IPS-NIHi7 (cell line): ENCODE measurements at regions not wholly inside any gene's neighbourhood (a gene's known extent, or its start where the extent isn't known, plus 50 kb on each side); places are given as distances from the start of the nearest gene placed in this dataset.

ENCODE experiments used
- DNase-seq: peaks from one replicate; pipeline ENCODE4 v3.0.0; 2012; ENCODE audit warnings: mixed read lengths; ENCODE audit errors: extremely low spot score

DNA sequence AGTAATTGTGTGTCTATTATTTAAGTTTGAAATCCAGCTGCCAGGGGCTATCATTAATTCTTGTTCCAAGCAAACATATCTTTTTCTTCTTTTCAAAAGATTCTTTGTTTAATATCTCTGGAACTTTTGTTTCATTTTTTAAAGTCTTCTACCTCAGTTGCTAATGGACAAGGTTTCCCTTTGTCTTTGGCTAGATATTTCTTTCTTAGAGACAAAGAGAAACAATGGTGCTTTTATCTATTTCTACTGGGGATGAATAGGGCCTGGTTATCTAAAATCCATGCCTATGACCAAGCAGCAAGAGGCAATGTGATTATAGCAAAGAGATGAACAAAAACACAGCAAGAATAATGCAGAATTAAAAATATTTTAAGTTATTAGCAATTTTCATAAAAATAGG is 661.3 kb upstream of the KLF12 start:
- no peak for DNase-seq

DNA sequence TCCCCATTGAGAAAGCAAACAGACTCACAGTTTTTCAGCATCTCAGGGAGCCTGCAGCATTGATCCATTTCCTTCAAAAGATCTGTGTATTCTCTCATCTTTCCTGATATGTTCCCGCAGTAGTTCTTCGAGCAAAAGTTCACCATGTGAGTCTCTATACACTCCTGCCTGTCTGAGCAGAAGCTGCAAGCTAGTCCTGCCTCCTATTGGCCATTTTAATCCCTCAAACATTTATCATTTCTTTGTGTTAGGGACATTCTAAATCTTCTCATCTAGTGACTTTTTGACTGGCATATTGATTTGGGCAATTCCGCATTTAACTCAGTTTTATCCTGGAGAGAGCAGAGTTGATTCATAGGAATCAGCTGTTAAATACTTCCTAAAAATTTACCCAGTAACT is 660.4 kb upstream of the KLF12 start:
- DNase-seq, result no peak

GRCh38 chr13:74794147-74794546 is 659.9 kb upstream of the KLF12 start:
- DNase-seq, result no peak

GRCh38 chr13:74784959-74785358 is 650.8 kb upstream of the KLF12 start:
- DNase-seq, result no peak

DNA sequence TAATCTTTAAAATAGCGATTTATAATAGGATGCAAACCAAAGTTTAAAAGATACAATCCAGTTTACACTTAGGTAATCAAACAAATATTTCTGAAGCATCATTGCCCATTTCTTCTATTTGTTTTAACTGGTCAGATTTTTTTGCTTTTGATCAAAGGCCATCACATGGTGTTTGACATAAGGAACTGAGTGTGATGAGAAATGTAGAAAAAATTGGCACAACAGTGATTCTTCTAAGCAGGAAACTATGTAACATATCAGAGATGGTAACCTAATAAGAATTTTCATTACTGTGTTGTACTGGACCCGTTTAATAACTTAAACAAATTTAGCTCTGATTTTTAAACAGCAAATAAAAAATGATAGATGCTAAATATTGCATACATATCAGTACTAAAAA is 644.7 kb upstream of the KLF12 start:
- no peak for DNase-seq

DNA sequence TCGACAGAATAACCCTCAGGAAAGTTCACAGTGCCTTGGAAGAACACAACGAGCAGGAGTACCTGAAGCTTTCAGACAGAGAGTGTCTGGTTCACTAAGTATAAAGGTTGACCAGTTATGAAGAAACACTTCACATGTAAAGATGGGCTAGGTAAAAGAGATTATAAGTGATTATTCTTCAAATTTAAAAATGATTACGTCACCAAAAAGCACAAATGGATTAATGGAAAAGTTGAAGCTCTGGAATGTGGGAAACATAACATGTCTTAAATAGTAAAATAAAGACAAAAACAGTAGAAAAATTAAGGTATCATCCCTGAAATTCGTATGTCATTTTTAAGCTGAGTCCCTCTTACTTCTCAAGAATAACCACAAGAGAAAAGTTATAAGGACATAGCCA is 643.9 kb upstream of the KLF12 start:
- DNase-seq, result no peak

- DNase-seq, result no peak
Observed at GRCh38 chr13:74774264-74774663, 640.1 kb upstream of the KLF12 start.

DNA sequence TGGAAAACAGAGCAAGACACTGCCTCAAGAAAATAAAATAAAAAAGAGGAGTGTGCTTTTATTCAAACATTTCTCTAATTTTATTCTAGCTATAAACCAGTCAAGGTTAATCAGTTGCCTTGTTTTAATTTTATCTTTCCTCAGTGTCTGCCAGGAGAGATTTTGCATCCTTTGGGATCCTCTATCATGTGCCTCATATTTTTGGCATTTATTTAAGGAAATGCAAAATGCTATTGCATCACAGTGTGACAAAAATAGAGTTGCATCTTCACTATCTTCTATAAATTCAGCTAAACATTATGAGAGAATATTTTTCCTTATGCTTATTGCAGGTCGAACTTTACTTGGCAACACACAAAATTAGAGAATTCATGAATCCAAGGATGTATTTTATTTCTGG is 639.0 kb upstream of the KLF12 start:
- DNase-seq, result no peak

GRCh38 chr13:74771964-74772363 is 637.8 kb upstream of the KLF12 start:
- DNase-seq, result no peak

- DNase-seq, result no peak
Observed at GRCh38 chr13:74770361-74770760, 636.2 kb upstream of the KLF12 start.

- DNase-seq, result no peak
Observed at GRCh38 chr13:74769333-74769732, 635.1 kb upstream of the KLF12 start.

DNA sequence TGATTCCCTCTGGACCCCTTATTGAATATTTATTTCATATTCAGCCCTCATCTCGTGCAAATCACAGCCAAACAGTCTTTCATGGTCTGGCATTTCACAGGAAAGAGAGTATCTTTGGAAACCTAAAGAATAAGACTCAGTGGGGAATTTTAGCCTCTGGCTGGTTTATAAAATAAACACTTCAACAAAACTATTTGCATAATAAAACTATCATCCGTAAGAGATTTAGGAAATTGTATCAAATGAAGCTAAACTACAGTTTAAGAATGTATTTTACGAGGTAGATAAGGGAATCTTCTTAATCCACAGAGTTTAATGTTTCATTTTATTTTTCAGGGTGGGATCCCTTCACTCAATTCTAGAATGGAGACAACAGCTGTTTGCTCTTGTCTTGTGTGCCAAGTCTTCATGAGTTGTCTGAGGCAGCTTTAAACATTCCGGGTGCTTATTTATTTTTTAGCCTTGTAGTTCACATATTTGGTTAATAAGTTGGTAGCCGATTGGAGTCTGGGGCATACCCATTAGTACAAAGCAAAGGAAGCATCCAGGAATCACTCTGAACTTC is 634.4 kb upstream of the KLF12 start:
- no peak for DNase-seq

- DNase-seq, result no peak
Observed at GRCh38 chr13:74767050-74767449, 632.8 kb upstream of the KLF12 start.

DNA sequence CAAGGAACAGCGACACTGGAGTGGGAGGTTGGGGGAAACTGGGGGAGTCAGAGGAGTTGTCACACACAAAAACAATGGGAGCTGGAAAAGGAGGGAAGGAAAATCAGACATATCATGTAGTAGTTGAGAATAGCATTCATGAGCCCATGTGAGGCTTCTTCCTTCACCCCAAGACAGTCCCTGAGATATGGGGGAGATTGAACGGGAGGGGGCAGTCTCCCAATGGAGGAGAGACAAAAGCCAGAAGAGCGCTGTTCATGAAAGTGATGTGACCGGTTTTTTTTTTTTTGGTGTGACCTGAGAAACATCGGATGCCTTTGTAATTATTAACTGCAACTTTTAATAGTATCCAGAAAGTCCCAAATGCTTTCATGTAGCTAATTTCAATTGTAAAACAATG is 631.8 kb upstream of the KLF12 start:
- no peak for DNase-seq

DNA sequence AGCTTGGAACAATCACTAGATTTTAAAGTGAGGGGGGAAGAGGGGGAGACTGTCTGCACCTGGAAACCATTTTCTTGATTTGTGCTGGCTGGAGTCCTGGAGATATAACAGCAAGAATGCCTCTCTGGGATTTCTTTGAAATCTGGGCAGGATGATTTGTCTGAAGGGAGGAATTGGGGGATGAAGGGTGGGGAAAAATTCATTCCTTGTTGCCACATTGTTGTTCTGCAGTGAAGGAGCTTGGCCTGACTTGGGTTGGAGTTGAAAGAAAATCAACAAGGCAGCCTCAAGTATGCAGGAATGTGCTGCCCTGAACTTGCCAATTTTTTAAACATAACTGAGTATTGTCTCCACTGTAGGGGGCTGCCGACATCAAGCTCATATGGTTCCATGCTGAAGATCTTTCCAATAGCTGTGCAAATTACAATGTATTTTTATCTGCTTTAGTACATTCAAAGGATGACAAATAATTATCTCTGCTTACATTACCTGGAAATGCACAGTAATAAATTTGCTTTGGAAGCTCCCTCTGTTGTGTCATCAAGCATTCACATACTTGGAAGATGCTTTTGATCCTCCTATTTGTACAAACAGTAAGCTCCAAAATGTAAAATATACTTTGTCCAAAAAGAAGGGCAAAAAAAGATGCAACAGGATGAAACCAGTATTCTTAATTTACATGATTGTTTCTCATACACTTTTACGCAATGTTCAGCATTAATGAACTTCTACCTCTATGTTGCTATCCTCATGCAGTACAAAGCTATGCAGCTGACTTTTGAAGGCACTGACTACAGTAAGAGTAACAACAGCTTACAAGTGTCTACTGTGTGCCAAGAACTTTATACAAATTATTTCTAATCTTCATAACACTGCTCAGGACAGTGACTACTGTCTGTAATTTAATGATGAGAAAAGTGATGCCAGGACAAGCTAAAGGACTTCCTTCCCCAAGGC is 627.9 kb upstream of the KLF12 start:
- DNase-seq, result no peak

DNA sequence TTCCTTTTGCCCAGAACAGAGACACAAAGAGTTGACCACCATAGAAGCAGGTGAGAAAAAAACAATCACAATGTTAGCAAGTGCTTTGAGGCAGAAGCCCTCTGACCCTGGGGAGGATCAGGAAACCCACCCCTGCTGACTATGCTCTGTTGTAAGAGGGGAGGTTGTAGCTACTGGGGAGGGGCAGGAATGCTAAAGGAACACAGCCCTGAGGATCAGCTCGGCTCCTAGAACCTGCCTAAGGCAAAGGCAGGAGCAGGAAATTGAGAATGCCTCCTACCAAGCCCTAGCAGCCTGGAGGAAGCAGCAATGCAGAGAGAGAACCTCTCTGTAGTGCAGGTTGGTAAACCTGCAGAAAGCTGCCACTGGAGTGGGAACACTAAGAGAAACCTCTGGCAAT is 624.0 kb upstream of the KLF12 start:
- DNase-seq, result peak; percentile 38

DNA sequence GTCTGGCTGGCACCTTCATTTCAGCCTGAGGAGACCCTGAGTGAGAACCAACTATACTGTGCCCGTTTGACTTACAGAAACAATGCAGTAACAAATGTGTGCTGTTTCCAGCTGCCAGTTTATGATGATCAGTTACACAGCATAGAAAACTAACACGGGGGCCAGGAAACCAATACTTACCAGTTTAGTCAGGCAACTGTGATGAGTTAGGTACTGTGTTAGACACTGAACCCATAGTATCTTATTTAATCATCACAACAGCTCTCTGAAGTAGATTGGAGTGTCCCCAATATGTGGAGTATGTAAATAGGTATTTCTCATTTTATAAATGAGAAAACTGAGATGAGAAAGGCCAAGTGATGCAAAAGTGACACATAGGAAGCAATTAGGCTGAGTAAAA is 620.9 kb upstream of the KLF12 start:
- DNase-seq, result no peak

- no peak for DNase-seq
Observed at GRCh38 chr13:74751739-74752138, 617.5 kb upstream of the KLF12 start.

DNA sequence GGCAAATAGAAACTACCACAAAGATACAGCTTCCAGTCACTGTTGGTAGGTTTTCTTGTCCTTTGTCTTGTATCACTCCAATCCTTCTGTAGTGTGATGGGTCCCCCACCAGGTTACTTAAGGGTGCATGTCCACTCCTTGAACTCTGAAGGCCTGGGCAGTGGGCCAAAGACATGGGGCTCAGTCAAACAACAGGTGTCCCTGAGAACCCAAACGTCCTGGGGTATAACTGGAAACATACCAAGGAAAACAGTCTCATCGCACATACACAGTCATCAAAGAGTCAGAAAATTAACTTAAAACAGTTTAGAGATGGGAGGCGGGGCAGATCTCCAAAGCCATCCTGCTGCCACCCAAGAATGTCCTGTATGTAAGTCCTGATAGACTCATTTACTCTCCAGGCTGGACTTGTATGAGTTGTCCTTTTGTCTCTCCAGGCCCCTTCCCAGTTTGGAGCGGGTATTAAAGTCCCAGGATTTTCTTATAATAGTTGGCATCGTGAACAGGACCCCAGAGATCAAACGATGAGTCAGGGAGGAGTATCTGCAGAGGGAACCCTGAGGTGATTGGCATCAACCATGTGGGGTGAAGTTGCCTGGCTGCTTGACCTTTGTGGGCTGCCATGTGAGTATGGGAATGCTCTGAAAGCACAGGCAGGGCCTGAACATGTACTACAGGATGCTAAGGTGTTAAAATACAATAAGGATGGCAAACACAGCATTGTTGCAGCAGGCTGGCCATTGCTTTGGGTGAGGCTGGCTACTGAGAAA is 613.2 kb upstream of the KLF12 start:
- no peak for DNase-seq

DNA sequence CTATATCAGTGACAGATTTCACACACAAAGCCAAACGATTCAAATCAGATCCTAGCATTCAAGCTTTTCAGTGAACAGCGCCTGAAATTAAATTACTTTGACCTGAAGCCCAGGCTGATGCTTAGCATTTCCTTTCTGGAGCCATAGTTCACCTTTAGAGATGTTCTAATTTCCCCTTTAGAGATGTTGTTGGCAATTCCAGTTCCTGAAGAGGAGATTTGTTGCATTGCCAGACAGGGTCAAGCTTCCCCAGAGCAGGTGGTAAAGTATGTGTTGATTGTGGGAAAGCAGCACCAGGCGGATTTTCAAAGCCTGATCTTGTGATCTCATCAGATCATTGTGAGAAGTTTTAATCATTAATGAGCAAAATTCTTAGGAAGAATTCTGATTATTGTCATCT is 609.8 kb upstream of the KLF12 start:
- no peak for DNase-seq

- no peak for DNase-seq
Observed at GRCh38 chr13:74741732-74742131, 607.5 kb upstream of the KLF12 start.

DNA sequence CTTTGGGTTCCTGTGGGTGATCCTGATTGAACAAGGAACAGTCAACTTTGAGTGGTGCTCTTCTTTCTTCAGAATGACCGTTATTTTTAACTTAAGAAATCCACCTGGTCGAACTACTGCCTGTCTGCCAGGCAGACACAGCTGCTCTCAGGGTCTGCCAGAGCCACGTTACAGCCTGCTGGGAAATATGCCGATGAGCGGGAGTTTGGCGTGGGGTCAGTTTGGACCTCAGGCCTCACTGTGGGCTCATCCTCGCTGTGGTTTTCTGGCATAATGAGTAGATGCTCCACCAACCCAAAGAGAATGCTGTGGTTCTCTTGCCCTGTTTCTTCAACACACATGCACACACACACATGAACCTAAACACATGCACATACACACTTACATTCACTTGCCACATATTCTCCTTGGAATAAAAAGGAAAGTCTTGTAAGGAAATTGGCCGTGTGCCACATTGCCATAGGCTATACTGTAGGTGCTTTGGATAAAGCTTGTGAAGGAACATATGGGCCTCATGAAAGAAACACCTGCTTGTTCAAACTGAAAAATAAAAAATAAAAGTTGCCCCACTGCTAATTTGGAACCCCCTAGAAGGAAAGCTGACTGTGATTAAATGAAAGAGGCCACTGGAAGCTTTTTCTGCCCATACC is 598.7 kb upstream of the KLF12 start:
- DNase-seq, result no peak
